Endothelial cell of umbilical vein (primary cell): ENCODE measurements at regions not wholly inside any gene's neighbourhood (a gene's known extent, or its start where the extent isn't known, plus 50 kb on each side); places are given as distances from the start of the nearest gene placed in this dataset.

ENCODE experiments used
- BruUV-seq: library from RNA; stranded (reverse); fragments of 400-500 nt; replicated peaks from 2 replicates; lab custom pipeline; 2021; lab: Mats Ljungman, UMichigan
- CTCF ChIA-PET: fragments of 300-600, 350-600 bp; sonication (Branson Sonifier 250); formaldehyde crosslinking; loops from one replicate; lab custom pipeline; 2021; ENCODE audit warnings: antibody characterized with exemption, inconsistent platforms; lab: Charles Lee
- POLR2A ChIA-PET: fragments of 300-600, 350-600 bp; sonication (Branson Sonifier 250); formaldehyde crosslinking; loops from one replicate; lab custom pipeline; 2021; ENCODE audit warnings: antibody characterized with exemption, inconsistent platforms; lab: Charles Lee
- DNase-seq: peaks from one replicate; pipeline ENCODE4 v3.0.0-alpha.2; 2011; ENCODE audit warnings: low read depth, low spot score
- FAIRE-seq: peaks from 2 replicates; lab custom pipeline; 2011; peaks lifted over from hg19 to GRCh38; lab: Jason Lieb, UNC
- H2AFZ ChIP-seq: 2 replicates; pipeline ENCODE4 v1.6.0; 2012; ENCODE audit warnings: low read depth, low read length, control low read depth, inconsistent platforms
- H3K27ac ChIP-seq: 2 replicates; pipeline ENCODE4 v1.5.1; 2011; ENCODE audit warnings: low read depth, mild to moderate bottlenecking, control low read depth, low read length, moderate library complexity; ENCODE audit not compliant: insufficient read depth
- H3K27me3 ChIP-seq, 2 experiments: 2 replicates each; pipeline versions ENCODE4 v1.6.0 to v1.6.1; 2011; ENCODE audit warnings: low read length in 2 of 2, mixed read lengths in 1 of 2; ENCODE audit not compliant: control insufficient read depth in 2 of 2, insufficient read depth in 2 of 2
- H3K36me3 ChIP-seq, 2 experiments: 2 replicates in 1 of 2; 3 replicates in 1 of 2; pipeline ENCODE4 v1.5.1; 2011; ENCODE audit warnings: low read length in 2 of 2, mild to moderate bottlenecking in 1 of 2, moderate library complexity in 1 of 2; ENCODE audit not compliant: control insufficient read depth in 2 of 2, insufficient read depth in 2 of 2; ENCODE audit errors: extremely low read depth in 1 of 2
- H3K4me1 ChIP-seq: 3 replicates; pipeline ENCODE4 v1.5.1; 2011; ENCODE audit warnings: mild to moderate bottlenecking, low read length; ENCODE audit not compliant: control insufficient read depth, insufficient read depth; ENCODE audit errors: extremely low read depth
- H3K4me2 ChIP-seq: 2 replicates; pipeline ENCODE4 v1.6.1; 2011; ENCODE audit warnings: low read length, control low read depth, mixed read lengths; ENCODE audit not compliant: insufficient read depth
- H3K4me3 ChIP-seq, 3 experiments: fragments of 200-600 bp in 1 of 3; sonication (generic), shearing (Covaris generic) in 1 of 3; replicated peaks in 1 of 3; 2 replicates each; pipeline ENCODE4 v1.5.1; 2011 to 2016; ENCODE audit warnings: control low read depth in 3 of 3, low read length in 3 of 3, mild to moderate bottlenecking in 2 of 3, inconsistent platforms in 1 of 3, low read depth in 1 of 3, moderate library complexity in 1 of 3; ENCODE audit not compliant: insufficient read depth in 1 of 3
- H3K79me2 ChIP-seq: 2 replicates; pipeline ENCODE4 v1.6.0; 2012; ENCODE audit warnings: low read length, inconsistent platforms; ENCODE audit not compliant: control insufficient read depth, insufficient read depth
- H3K9ac ChIP-seq: replicated peaks from 2 replicates; pipeline ENCODE3; 2011; ENCODE audit warnings: low read length, control low read depth; ENCODE audit not compliant: insufficient read depth; ENCODE audit errors: extremely low read depth
- H3K9me1 ChIP-seq: replicated peaks from 3 replicates; pipeline ENCODE4 v1.6.0; 2011; ENCODE audit warnings: mild to moderate bottlenecking, low read length; ENCODE audit not compliant: control insufficient read depth, insufficient read depth; ENCODE audit errors: extremely low read depth
- H3K9me3 ChIP-seq: replicated peaks from 2 replicates; pipeline ENCODE4 v1.5.1; 2012; ENCODE audit warnings: low read length, inconsistent platforms; ENCODE audit not compliant: control insufficient read depth, insufficient read depth
- H4K20me1 ChIP-seq: replicated peaks from 2 replicates; pipeline ENCODE3; 2011; ENCODE audit warnings: mild to moderate bottlenecking, low read length; ENCODE audit not compliant: control insufficient read depth, insufficient read depth; ENCODE audit errors: extremely low read depth
- JUN ChIP-seq: IDR thresholded peaks from 2 replicates; pipeline ENCODE4 v1.6.1; 2011; ENCODE audit warnings: borderline replicate concordance, low read depth; ENCODE audit not compliant: insufficient read length, insufficient read depth
- MAX ChIP-seq: IDR thresholded peaks from 2 replicates; pipeline ENCODE4 v1.6.1; 2011; ENCODE audit not compliant: insufficient read depth, insufficient read length
- MYC ChIP-seq: IDR thresholded peaks from one replicate; pipeline ENCODE4 v1.6.1; 2011; ENCODE audit warnings: mild to moderate bottlenecking, low read depth, low read length
- POLR2AphosphoS5 ChIP-seq: IDR thresholded peaks from 2 replicates; pipeline ENCODE4 v1.6.1; 2012; ENCODE audit warnings: low read depth, mild to moderate bottlenecking, control low read depth, low read length, moderate library complexity; ENCODE audit not compliant: insufficient read depth
- dilution Hi-C: fragments of 300-500 bp; cut with MboI; formaldehyde crosslinking; loops from one replicate; pipeline ENCODE4 v1.15.0; 2019; ENCODE audit warnings: low sequenced_read_pairs; ENCODE audit not compliant: extremely low pct_ligation_motif_present
- intact Hi-C: fragments of 100-400 bp; cut with micrococcal nuclease; formaldehyde crosslinking; loops from one replicate; pipeline ENCODE4 v1.10.0; 2022

- Histone ChIP-seq H3K9me1 (no peaks in the 10 kb centered on the region), H3K4me2 (no peak overlapping the region), H3K9ac (no peak overlapping the region), H3K9me3 (no peaks in the 10 kb centered on the region), H3K4me3 (no peak overlapping the region), H3K27me3 (no peaks in the 10 kb centered on the region), H3K27ac (no peak overlapping the region), H3K4me1 (no peaks in the 10 kb centered on the region), H3K36me3 (no peaks in the 10 kb centered on the region), H4K20me1 (no peaks in the 10 kb centered on the region), H3K79me2 (no peaks in the 10 kb centered on the region), H2AFZ (no peak overlapping the region)
- DNase-seq (no peak), FAIRE-seq (no peak)
- ChIA-PET POLR2A (no interaction called here), CTCF (no interaction called here)
- intact Hi-C loops, result no loop called here
- no TSS peak for BruUV-seq
- TF ChIP-seq JUN (no peak), POLR2AphosphoS5 (no peak), MAX (no peak)
- dilution Hi-C loops, result no loop called here
Observed at GRCh38 chr1:112060261-112060660, 70.8 kb upstream of the KCND3 start.

DNA sequence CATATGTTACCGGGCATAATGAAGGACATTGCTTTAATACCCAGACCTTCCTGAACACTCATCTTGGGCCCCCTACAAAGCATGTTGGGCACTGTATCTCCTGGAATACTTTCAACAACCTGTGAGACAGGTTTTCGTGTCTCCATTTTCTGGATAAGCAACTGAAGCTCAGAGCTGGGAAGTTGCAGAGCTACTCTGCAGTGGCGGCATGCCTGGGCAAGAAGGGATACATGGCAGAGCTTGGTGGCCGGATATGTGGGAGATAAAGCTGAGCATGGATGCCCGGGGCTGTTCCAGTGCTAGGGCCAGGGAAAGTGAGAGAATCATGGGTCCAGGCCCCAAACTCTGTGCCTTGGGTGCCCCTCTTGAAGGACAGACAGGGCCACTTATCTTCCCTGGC, 71.6 kb upstream of the KCND3 start:
- no TSS peak for BruUV-seq
- Histone ChIP-seq H3K4me1 (no peaks in the 10 kb centered on the region), H3K27me3 (no peaks in the 10 kb centered on the region), H3K36me3 (no peaks in the 10 kb centered on the region), H3K9ac (no peak overlapping the region), H3K9me3 (no peaks in the 10 kb centered on the region), H3K4me3 (no peak overlapping the region), H3K4me2 (no peak overlapping the region), H4K20me1 (no peaks in the 10 kb centered on the region), H2AFZ (no peak overlapping the region), H3K27ac (no peak overlapping the region), H3K9me1 (no peaks in the 10 kb centered on the region), H3K79me2 (no peaks in the 10 kb centered on the region)
- ChIA-PET POLR2A (no interaction called here), CTCF (no interaction called here)
- TF ChIP-seq MYC, result no peak
- dilution Hi-C loops (no loop called here), intact Hi-C loops (no loop called here)
- DNase-seq (no peak), FAIRE-seq (no peak)
